Panc1 (cell line): ENCODE measurements at regions not wholly inside any gene's neighbourhood (a gene's known extent, or its start where the extent isn't known, plus 50 kb on each side); places are given as distances from the start of the nearest gene placed in this dataset.
A peak's percentile ranks its signal among the peaks of the same experiment; 100 is the strongest.

Source experiments
- ATAC-seq: fragments of 200-7000 bp; cut with Tn5 transposase; 2 replicates; pipeline ENCODE4 v1.9.1; 2020; ENCODE audit warnings: mild to moderate bottlenecking, moderate library complexity
- BruUV-seq: library from RNA; stranded (reverse); fragments of 400-500 nt; replicated peaks from 2 replicates; lab custom pipeline; 2021; lab: Mats Ljungman, UMichigan
- CTCF ChIA-PET: fragments of 300-600 bp; sonication (Branson Sonifier 250); formaldehyde crosslinking; loops from one replicate; lab custom pipeline; 2022; ENCODE audit warnings: antibody characterized with exemption; lab: Charles Lee
- POLR2A ChIA-PET: fragments of 300-600 bp; sonication (Branson Sonifier 250); formaldehyde crosslinking; loops from one replicate; lab custom pipeline; 2022; ENCODE audit warnings: antibody characterized with exemption; lab: Charles Lee
- DNase-seq: peaks from one replicate; pipeline ENCODE4 v3.0.0-alpha.2; 2010; ENCODE audit warnings: low read depth, low spot score
- H3K27ac ChIP-seq: 2 replicates; pipeline ENCODE4 v1.5.1; 2011; ENCODE audit warnings: mild to moderate bottlenecking, low read length, inconsistent platforms
- H3K27me3 ChIP-seq: fragments of 200-500 bp; sonication (Bioruptor generic); 2 replicates; pipeline ENCODE4 v1.6.0; 2014; ENCODE audit warnings: low read length, inconsistent platforms; ENCODE audit not compliant: control insufficient read depth, insufficient read depth
- H3K36me3 ChIP-seq: fragments of 200-500 bp; sonication (Bioruptor generic); 2 replicates; pipeline ENCODE4 v1.5.1; 2014; ENCODE audit warnings: inconsistent platforms, mild to moderate bottlenecking, low read length, moderate library complexity; ENCODE audit not compliant: control insufficient read depth, insufficient read depth
- H3K4me1 ChIP-seq: 2 replicates; pipeline ENCODE4 v1.5.1; 2011; ENCODE audit warnings: inconsistent platforms, mild to moderate bottlenecking, low read length, moderate library complexity; ENCODE audit not compliant: control insufficient read depth, insufficient read depth
- H3K4me3 ChIP-seq, 2 experiments: 2 replicates each; pipeline ENCODE4 v1.5.1; 2011 to 2012; ENCODE audit warnings: low read depth in 2 of 2, low read length in 2 of 2, mild to moderate bottlenecking in 2 of 2, inconsistent platforms in 1 of 2, moderate library complexity in 1 of 2
- H3K9me3 ChIP-seq: fragments of 200-500 bp; sonication (Bioruptor generic); 2 replicates; pipeline ENCODE4 v1.5.1; 2014; ENCODE audit warnings: low read depth, mild to moderate bottlenecking, inconsistent platforms, low read length, moderate library complexity; ENCODE audit not compliant: control insufficient read depth, insufficient read depth
- REST ChIP-seq, 2 experiments: IDR thresholded peaks; 2 replicates each; pipeline ENCODE4 v1.6.1; 2011 to 2012; ENCODE audit warnings: low read depth in 2 of 2, control low read depth in 1 of 2, low read length in 1 of 2, mild to moderate bottlenecking in 1 of 2, moderate library complexity in 1 of 2; ENCODE audit not compliant: insufficient read depth in 1 of 2
- SIN3A ChIP-seq: IDR thresholded peaks from 2 replicates; pipeline ENCODE4 v1.6.1; 2012; ENCODE audit warnings: low read depth, mild to moderate bottlenecking, low read length, moderate library complexity, borderline replicate concordance; ENCODE audit not compliant: insufficient read depth
- TCF7L2 ChIP-seq: IDR thresholded peaks from 2 replicates; pipeline ENCODE4 v1.6.1; 2011; ENCODE audit warnings: mild to moderate bottlenecking, low read depth, low read length, inconsistent platforms
- in situ Hi-C: cut with HindIII; loops from 2 replicates; pipeline ENCODE4 v1.10.0; 2016; ENCODE audit warnings: low sequenced_read_pairs, low pct_unique_long_range_greater_than_20kb
- intact Hi-C: fragments of 100-400 bp; cut with micrococcal nuclease; formaldehyde crosslinking; loops from one replicate; pipeline ENCODE4 v1.10.0; 2022; ENCODE audit not compliant: unreplicated experiment
- TF ChIP-seq, protein P1 (sequence below): fragments of 450-650 bp; IDR thresholded peaks from 2 replicates; pipeline ENCODE4 v1.5.1; 2017; ENCODE audit warnings: mild to moderate bottlenecking

DNA sequence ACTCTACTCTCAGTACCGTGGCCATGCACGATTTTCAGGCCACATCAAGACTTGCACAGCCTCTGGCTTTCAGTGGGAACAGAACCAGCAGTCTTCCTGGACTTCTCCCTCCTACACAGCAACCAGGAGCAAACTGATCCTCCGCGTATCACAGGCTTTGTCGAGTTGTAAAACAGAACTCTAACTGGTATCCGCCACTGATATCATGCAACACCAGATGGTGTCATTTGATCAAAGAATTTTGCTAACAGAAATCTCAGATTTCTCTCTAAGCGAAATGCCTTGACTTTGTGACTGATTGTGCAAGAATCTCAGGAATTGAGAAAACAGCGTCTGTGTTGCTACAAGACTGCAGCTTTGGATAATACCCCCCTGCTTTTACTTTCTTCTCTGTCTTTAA, 85.7 kb downstream of the COPS8 start:
- ChIA-PET POLR2A (no interaction called here), CTCF (no interaction called here)
- Histone ChIP-seq H3K4me1 (peaks cover 10% of the 10 kb centered on the region), H3K27ac (peak overlapping the region; percentile 89), H3K4me3 (peak overlapping the region; percentile 10 to 19; a peak in 3 of 4 replicates), H3K36me3 (no peaks in the 10 kb centered on the region), H3K27me3 (no peaks in the 10 kb centered on the region), H3K9me3 (peaks cover 10% of the 10 kb centered on the region; the same call in 1 of the 2 replicates)
- TF ChIP-seq SIN3A: no peak
- TF ChIP-seq, protein P1, sequence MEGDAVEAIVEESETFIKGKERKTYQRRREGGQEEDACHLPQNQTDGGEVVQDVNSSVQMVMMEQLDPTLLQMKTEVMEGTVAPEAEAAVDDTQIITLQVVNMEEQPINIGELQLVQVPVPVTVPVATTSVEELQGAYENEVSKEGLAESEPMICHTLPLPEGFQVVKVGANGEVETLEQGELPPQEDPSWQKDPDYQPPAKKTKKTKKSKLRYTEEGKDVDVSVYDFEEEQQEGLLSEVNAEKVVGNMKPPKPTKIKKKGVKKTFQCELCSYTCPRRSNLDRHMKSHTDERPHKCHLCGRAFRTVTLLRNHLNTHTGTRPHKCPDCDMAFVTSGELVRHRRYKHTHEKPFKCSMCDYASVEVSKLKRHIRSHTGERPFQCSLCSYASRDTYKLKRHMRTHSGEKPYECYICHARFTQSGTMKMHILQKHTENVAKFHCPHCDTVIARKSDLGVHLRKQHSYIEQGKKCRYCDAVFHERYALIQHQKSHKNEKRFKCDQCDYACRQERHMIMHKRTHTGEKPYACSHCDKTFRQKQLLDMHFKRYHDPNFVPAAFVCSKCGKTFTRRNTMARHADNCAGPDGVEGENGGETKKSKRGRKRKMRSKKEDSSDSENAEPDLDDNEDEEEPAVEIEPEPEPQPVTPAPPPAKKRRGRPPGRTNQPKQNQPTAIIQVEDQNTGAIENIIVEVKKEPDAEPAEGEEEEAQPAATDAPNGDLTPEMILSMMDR: peak; percentile 25; the same call in 1 of the 2 replicates
- intact Hi-C loops: loop anchor here (5.0 kb wide), 2 partner anchors 51 to 241 kb away; partner anchors contain the start of gene COL6A3
- BruUV-seq: no TSS peak
- ATAC-seq (peak; percentile 93), DNase-seq (peak; percentile 50)
- in situ Hi-C loops: no loop called here

- BruUV-seq: no TSS peak
- intact Hi-C loops (loop anchor here (5.0 kb wide), 2 partner anchors 50 to 240 kb away; partner anchors contain the start of gene COL6A3), in situ Hi-C loops (no loop called here)
- no peaks in the 10 kb centered on the region for H3K27me3 ChIP-seq
- DNase-seq (no peak), ATAC-seq (peak; percentile 54; the same call in 1 of the 2 replicates)
- H3K4me3 ChIP-seq: peak overlapping the region; percentile 10 to 19; a peak in 2 of 4 replicates
- H3K4me1 ChIP-seq: peaks cover 10% of the 10 kb centered on the region
- peaks cover 10% of the 10 kb centered on the region; the same call in 1 of the 2 replicates for H3K9me3 ChIP-seq
- no peaks in the 10 kb centered on the region for H3K36me3 ChIP-seq
- TF ChIP-seq SIN3A: no peak
- TF ChIP-seq, protein P1: no peak; the same call in 1 of the 2 replicates
- TF ChIP-seq TCF7L2: peak; percentile 58; the same call in 1 of the 2 replicates
- 0 out of 4 replicates have a peak, but pooled peaks of 1 of the 2 experiments have one; percentile 39 for TF ChIP-seq REST (IDR thresholded peaks at IDR 0.05; ENCODE audit: insufficient read depth in 1 of 2, low read depth in 2 of 2, low read length in 1 of 2)
- H3K27ac ChIP-seq: peak overlapping the region; percentile 89
- POLR2A ChIA-PET: interaction anchor here (0.6 kb wide), 1 partner anchor 747 kb away, joined by 3 read pairs; no protein-coding TSS in a partner anchor
- CTCF ChIA-PET: no interaction called here
These were observed 86.2 kb downstream of the COPS8 start for GRCh38 chr2:237171881-237172280.
